KMS-11 (cell line): ENCODE measurements at regions not wholly inside any gene's neighbourhood (a gene's known extent, or its start where the extent isn't known, plus 50 kb on each side); places are given as distances from the start of the nearest gene placed in this dataset.

Experiments
- H2AFZ ChIP-seq: fragments of 200-600 bp; sonication (generic); 2 replicates; pipeline ENCODE4 v1.6.1; 2016; ENCODE audit warnings: antibody characterized with exemption, mixed run types, low read depth
- H3K27ac ChIP-seq: fragments of 200-600 bp; sonication (generic); 2 replicates; pipeline ENCODE4 v1.6.1; 2016; ENCODE audit warnings: mild to moderate bottlenecking, mixed run types
- H3K27me3 ChIP-seq: fragments of 200-600 bp; sonication (generic); 2 replicates; pipeline ENCODE4 v1.6.1; 2017; ENCODE audit warnings: mild to moderate bottlenecking, low read depth, mixed run types, moderate library complexity; ENCODE audit not compliant: insufficient read depth
- H3K36me3 ChIP-seq: fragments of 200-600 bp; sonication (generic); 2 replicates; pipeline ENCODE4 v1.6.1; 2017; ENCODE audit warnings: mild to moderate bottlenecking, mixed run types; ENCODE audit not compliant: insufficient read depth
- H3K4me1 ChIP-seq: fragments of 200-600 bp; sonication (generic); 2 replicates; pipeline ENCODE4 v1.6.1; 2016; ENCODE audit warnings: mild to moderate bottlenecking, low read depth, mixed run types; ENCODE audit not compliant: poor library complexity, severe bottlenecking
- H3K4me2 ChIP-seq: fragments of 200-600 bp; sonication (generic); 2 replicates; pipeline ENCODE4 v1.7.0; 2016; ENCODE audit warnings: mild to moderate bottlenecking, mixed run types
- H3K4me3 ChIP-seq: fragments of 200-600 bp; sonication (generic); IDR thresholded peaks from 2 replicates; pipeline ENCODE4 v1.6.1; 2017; ENCODE audit warnings: low read depth, low read length, mixed read lengths; ENCODE audit not compliant: insufficient read depth
- H3K79me2 ChIP-seq: fragments of 200-600 bp; sonication (generic); 2 replicates; pipeline ENCODE4 v1.6.1; 2016; ENCODE audit warnings: low read depth, mixed run types; ENCODE audit not compliant: insufficient read depth
- H3K9ac ChIP-seq: fragments of 200-600 bp; sonication (generic); 2 replicates; pipeline ENCODE4 v1.6.1; 2016; ENCODE audit warnings: mild to moderate bottlenecking, mixed run types
- H4K20me1 ChIP-seq: fragments of 200-600 bp; sonication (generic); 2 replicates; pipeline ENCODE4 v1.6.1; 2016; ENCODE audit warnings: mild to moderate bottlenecking, mixed run types; ENCODE audit not compliant: insufficient read depth
- TF ChIP-seq, protein P1 (sequence below): fragments of 200-600 bp; sonication (generic); conservative IDR thresholded peaks from 2 replicates; pipeline ENCODE4 v1.6.1; 2017; ENCODE audit warnings: low read depth, mild to moderate bottlenecking, antibody characterized with exemption, low read length, moderate library complexity, mixed read lengths

DNA sequence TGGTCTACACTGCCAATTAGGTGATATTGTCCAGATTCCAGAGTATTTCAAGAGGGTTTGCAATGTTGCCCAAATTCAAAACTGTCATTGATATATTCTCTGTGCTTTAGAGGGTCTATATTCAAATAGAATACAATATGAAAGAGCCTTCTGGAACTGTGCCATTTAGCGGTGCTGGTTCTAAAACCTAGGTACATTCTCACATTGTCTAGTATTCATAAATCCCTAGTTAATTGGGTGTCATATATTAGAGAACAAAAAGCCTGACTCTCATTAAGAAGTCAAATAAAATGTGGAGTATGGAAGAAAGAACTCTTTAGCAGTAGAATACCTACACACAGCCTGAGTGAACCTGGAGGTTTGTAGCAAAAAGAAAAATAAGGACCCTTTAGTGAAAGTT, 447.9 kb downstream of the CNTN6 start:
- no peak overlapping the region for H3K27ac ChIP-seq
- H4K20me1 ChIP-seq = no peaks in the 10 kb centered on the region
- H3K79me2 ChIP-seq = no peaks in the 10 kb centered on the region
- no peak overlapping the region for H3K4me3 ChIP-seq
- no peak overlapping the region for H3K4me2 ChIP-seq
- H3K9ac ChIP-seq = no peak overlapping the region
- no peaks in the 10 kb centered on the region for H3K4me1 ChIP-seq
- no peaks in the 10 kb centered on the region for H3K27me3 ChIP-seq
- no peak overlapping the region for H2AFZ ChIP-seq
- TF ChIP-seq, protein P1, sequence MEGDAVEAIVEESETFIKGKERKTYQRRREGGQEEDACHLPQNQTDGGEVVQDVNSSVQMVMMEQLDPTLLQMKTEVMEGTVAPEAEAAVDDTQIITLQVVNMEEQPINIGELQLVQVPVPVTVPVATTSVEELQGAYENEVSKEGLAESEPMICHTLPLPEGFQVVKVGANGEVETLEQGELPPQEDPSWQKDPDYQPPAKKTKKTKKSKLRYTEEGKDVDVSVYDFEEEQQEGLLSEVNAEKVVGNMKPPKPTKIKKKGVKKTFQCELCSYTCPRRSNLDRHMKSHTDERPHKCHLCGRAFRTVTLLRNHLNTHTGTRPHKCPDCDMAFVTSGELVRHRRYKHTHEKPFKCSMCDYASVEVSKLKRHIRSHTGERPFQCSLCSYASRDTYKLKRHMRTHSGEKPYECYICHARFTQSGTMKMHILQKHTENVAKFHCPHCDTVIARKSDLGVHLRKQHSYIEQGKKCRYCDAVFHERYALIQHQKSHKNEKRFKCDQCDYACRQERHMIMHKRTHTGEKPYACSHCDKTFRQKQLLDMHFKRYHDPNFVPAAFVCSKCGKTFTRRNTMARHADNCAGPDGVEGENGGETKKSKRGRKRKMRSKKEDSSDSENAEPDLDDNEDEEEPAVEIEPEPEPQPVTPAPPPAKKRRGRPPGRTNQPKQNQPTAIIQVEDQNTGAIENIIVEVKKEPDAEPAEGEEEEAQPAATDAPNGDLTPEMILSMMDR = no peak
- H3K36me3 ChIP-seq = no peaks in the 10 kb centered on the region

DNA sequence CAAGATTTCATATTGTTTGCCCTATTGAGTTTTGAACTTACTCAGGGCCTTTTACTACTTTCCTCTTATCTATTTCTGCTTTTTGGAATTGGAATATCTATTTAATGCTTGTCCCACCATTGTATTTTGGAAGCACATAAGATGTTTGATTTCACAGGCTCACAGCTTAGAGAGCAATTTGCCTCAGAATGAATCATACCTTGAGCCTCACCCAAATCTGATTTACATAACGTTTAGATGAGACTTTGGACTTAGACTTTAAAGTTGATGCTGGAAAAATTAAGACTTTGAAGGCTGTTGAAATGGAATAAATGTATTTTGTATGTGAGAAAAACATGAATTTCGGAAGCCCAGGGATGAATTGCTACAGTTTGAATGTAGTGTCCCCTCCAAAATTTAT, 458.9 kb downstream of the CNTN6 start:
- Histone ChIP-seq H3K27ac (no peak overlapping the region), H3K4me2 (no peak overlapping the region), H3K27me3 (no peaks in the 10 kb centered on the region), H3K36me3 (no peaks in the 10 kb centered on the region), H4K20me1 (no peaks in the 10 kb centered on the region), H3K79me2 (no peaks in the 10 kb centered on the region), H2AFZ (no peak overlapping the region), H3K4me3 (no peak overlapping the region), H3K9ac (no peak overlapping the region), H3K4me1 (no peaks in the 10 kb centered on the region)
- TF ChIP-seq, protein P1 = no peak

DNA sequence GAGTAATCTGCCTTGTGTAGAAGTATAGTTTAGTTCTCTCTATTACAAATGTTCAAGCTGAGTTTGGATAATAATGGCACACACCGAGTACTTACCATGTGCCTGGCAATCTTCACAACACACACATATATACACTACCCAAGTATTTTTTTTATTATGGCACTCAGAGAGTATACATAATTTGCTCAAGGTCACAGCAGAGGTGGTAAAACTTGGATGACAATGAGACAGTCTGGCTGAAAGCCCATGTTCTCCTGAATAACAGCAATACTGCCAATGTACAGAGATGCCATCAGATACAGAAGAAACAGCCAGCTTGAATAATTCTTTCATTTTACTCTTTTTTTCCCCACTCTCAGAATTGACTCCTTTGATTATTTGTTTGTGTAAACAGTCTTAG, 460.0 kb downstream of the CNTN6 start:
- no peak overlapping the region for H3K4me2 ChIP-seq
- no peak overlapping the region for H3K9ac ChIP-seq
- no peaks in the 10 kb centered on the region for H3K27me3 ChIP-seq
- no peaks in the 10 kb centered on the region for H3K79me2 ChIP-seq
- H2AFZ ChIP-seq = no peak overlapping the region
- H3K4me3 ChIP-seq = no peak overlapping the region
- H3K36me3 ChIP-seq = no peaks in the 10 kb centered on the region
- no peaks in the 10 kb centered on the region for H4K20me1 ChIP-seq
- H3K27ac ChIP-seq = no peak overlapping the region
- H3K4me1 ChIP-seq = no peaks in the 10 kb centered on the region
- TF ChIP-seq, protein P1 = no peak

DNA sequence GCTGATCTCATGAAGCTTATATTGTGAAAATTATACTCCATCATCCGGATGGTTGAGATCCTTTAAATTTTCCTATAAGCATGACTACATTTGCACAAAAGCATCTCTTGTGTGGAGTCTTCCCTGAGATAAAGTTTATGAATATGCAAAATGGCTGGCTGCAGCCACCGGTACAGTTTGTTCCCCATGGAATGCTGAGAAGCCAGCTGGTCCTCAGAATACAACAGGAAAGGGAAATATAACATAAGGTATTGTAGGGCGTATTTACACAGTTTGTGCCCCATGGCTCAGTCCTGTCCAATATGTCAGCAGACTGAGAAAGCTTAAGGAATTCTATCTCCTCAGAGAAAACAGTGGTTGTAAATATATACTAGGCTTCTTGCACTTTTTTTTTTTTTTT, 468.6 kb downstream of the CNTN6 start:
- no peaks in the 10 kb centered on the region for H3K4me1 ChIP-seq
- H2AFZ ChIP-seq = no peak overlapping the region
- no peaks in the 10 kb centered on the region for H4K20me1 ChIP-seq
- no peak overlapping the region for H3K27ac ChIP-seq
- TF ChIP-seq, protein P1 = no peak
- H3K27me3 ChIP-seq = no peaks in the 10 kb centered on the region
- no peaks in the 10 kb centered on the region for H3K79me2 ChIP-seq
- H3K4me3 ChIP-seq = no peak overlapping the region
- no peak overlapping the region for H3K9ac ChIP-seq
- H3K36me3 ChIP-seq = no peaks in the 10 kb centered on the region
- no peak overlapping the region for H3K4me2 ChIP-seq

DNA sequence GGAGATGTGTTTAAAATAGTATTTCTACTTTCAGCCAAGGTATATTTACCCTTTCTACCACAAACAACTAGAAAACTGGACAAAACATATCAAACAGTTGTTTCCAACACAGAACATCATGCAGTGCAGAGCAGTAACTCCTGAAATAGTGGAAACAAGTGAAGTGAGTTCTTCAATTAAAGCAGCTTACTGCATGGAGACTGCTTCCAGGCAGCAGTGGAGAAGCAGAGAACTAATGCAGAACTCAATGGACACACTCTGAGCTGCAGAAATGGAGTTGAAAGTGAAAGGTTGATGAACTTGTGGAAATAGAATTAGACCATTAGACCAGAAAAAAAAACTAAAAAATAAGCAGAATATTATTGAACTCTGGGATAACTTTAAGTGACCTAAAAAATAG, 478.9 kb downstream of the CNTN6 start:
- H3K4me1 ChIP-seq = no peaks in the 10 kb centered on the region
- no peaks in the 10 kb centered on the region for H3K79me2 ChIP-seq
- no peak overlapping the region for H3K4me3 ChIP-seq
- no peak overlapping the region for H3K9ac ChIP-seq
- no peaks in the 10 kb centered on the region for H3K36me3 ChIP-seq
- no peaks in the 10 kb centered on the region for H4K20me1 ChIP-seq
- no peak overlapping the region for H2AFZ ChIP-seq
- TF ChIP-seq, protein P1 = no peak
- H3K27ac ChIP-seq = no peak overlapping the region
- no peaks in the 10 kb centered on the region for H3K27me3 ChIP-seq
- H3K4me2 ChIP-seq = no peak overlapping the region
